ENCODE measurements at regions not wholly inside any gene's neighbourhood (a gene's known extent, or its start where the extent isn't known, plus 50 kb on each side); places are given as distances from the start of the nearest gene placed in this dataset.

DNA sequence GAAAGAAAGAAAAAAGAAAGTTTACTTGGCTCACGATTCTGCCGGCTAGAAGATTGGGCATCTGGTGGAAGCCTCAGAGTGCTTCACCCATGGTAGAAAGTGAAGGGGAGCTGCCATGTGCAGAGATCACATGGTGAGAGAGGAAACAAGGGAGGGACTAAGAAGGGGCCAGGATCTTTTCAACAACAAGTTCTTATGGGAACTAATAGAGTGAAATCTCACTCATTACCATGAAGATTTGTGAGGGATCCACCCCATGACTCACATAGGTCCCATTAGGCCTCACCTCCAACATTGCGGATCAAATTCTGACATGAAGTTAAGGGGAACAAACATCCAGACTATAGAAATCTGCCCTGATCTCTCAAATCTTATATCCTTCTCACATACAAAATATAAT is 61.3 kb upstream of the UGT8 start:
- DNase-seq (ENCODE audit: low spot score) = no peak
- TF ChIP-seq, protein P1, sequence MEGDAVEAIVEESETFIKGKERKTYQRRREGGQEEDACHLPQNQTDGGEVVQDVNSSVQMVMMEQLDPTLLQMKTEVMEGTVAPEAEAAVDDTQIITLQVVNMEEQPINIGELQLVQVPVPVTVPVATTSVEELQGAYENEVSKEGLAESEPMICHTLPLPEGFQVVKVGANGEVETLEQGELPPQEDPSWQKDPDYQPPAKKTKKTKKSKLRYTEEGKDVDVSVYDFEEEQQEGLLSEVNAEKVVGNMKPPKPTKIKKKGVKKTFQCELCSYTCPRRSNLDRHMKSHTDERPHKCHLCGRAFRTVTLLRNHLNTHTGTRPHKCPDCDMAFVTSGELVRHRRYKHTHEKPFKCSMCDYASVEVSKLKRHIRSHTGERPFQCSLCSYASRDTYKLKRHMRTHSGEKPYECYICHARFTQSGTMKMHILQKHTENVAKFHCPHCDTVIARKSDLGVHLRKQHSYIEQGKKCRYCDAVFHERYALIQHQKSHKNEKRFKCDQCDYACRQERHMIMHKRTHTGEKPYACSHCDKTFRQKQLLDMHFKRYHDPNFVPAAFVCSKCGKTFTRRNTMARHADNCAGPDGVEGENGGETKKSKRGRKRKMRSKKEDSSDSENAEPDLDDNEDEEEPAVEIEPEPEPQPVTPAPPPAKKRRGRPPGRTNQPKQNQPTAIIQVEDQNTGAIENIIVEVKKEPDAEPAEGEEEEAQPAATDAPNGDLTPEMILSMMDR (IDR thresholded peaks at IDR 0.05) = no peak

DNA sequence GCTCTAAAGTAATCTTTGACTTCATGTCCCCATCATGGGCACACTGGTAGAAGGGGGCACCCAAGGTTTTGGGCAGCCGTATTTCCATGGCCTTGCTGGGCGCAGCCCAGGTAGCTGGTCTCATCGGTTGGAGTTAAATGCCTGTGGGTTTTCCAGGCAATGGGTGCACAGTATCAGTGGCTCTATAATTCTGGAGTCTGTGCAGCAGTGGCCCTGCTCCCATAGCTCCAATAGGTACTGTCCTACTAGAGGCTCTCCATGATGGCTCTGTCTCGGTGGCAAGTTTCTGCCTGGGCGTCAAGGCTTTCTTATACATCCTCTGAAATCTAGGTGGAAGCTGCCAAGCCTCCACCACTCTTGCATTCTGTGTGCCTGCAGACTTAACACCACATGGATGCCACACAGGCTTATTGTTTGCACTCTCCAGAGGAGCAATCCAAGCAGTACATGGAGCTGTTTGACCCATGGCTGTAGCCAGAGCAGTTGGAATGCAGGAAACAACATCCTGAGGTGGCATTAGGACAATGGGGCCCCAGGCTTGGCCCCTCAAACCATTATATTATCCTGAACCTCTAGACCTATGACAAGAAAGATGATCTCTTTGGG is 60.5 kb upstream of the UGT8 start:
- Histone ChIP-seq H3K9me3 (no peaks in the 10 kb centered on the region), H3K27ac (no peak overlapping the region), H3K36me3 (no peaks in the 10 kb centered on the region), H3K4me1 (no peaks in the 10 kb centered on the region), H3K27me3 (no peaks in the 10 kb centered on the region), H3K4me3 (no peak overlapping the region)
- TF ChIP-seq, protein P1 (IDR thresholded peaks at IDR 0.05) = no peak
- no peak for DNase-seq (ENCODE audit: low spot score)

More for the DNA sequence above, 61.3 kb upstream of the UGT8 start:
- no peaks in the 10 kb centered on the region for H3K27me3 ChIP-seq
- no peak overlapping the region for H3K4me3 ChIP-seq
- H3K36me3 ChIP-seq = no peaks in the 10 kb centered on the region
- H3K4me1 ChIP-seq = no peaks in the 10 kb centered on the region
- H3K27ac ChIP-seq = no peak overlapping the region
- H3K9me3 ChIP-seq = no peaks in the 10 kb centered on the region

DNA sequence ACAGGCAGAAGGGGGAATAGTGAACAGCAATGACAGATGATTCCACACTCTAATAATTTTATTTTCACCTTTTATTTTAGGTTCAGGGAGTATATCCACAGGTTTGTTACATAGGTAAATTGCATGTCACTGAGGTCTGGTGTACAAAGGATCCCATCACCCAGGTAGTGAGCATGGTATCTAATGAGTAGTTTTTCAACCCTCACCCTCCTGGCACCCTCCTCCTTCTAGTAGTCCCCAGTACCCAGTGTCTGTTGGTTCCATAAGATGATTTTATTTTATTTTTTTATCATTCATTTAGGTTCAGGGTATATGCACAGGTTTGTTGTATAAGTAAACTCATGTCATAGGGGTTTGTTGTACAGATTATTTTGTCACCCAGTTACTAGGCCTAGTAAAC is 58.6 kb upstream of the UGT8 start:
- no peaks in the 10 kb centered on the region for H3K9me3 ChIP-seq
- no peak for DNase-seq (ENCODE audit: low spot score)
- TF ChIP-seq, protein P1 (IDR thresholded peaks at IDR 0.05) = no peak
- H3K4me1 ChIP-seq = no peaks in the 10 kb centered on the region
- H3K27me3 ChIP-seq = no peaks in the 10 kb centered on the region
- H3K36me3 ChIP-seq = no peaks in the 10 kb centered on the region
- no peak overlapping the region for H3K27ac ChIP-seq
- H3K4me3 ChIP-seq = no peak overlapping the region

DNA sequence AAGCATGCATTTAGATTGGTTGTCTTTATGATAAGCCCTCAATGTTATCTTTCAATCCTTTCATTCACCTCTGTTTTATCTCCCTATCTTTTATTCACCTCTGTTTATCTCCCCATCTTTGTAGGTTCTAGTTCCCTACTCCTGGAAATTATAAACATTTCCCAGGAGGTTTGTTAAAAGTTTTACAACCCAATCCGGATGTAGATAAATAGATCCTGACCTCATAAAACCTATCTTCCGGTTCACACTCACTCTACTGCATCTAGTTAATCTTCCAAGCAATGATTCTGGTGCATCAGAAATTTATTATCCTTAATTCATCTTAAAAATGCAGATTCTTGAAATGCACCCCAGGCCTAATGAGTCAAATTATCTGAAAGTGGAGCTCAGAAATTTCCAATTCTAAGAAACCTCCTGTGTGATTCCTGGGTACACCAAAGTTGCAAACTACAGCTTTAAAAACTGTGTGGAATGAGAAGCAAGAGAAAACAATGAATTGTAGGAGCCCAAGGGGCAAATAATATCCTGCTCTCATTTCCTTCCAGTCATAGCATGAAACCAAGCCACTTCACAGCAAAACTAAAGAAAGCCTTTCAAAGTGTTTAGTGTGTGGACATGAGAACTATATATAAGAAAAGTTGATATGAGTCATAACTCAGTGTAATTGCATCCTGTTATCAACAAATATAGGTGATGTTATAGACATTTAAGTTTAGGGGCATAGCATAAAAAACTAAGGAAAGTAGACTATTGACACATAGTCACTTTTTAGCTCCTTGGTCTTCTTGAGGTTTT is 51.1 kb upstream of the UGT8 start:
- TF ChIP-seq, protein P1 (IDR thresholded peaks at IDR 0.05) = no peak
- H3K4me3 ChIP-seq = no peak overlapping the region
- no peaks in the 10 kb centered on the region for H3K36me3 ChIP-seq
- no peak for DNase-seq (ENCODE audit: low spot score)
- H3K4me1 ChIP-seq = no peaks in the 10 kb centered on the region
- H3K9me3 ChIP-seq = no peaks in the 10 kb centered on the region
- H3K27ac ChIP-seq = no peak overlapping the region
- H3K27me3 ChIP-seq = no peaks in the 10 kb centered on the region
